Stimulated activated naive CD4-positive, alpha-beta T cell (primary cell): ENCODE measurements at regions not wholly inside any gene's neighbourhood (a gene's known extent, or its start where the extent isn't known, plus 50 kb on each side); places are given as distances from the start of the nearest gene placed in this dataset.
"Not testable (repeated sequence)": the region's sequence is repeated elsewhere in the genome, so short reads cannot be mapped to it uniquely, and the experiment has no call there.

Experiments
- DNase-seq, 6 experiments: peaks; one replicate each; lab custom pipeline; 2025; lab: John Stamatoyannopoulos, UW

GRCh38 chr11:11220786-11221185, 132.3 kb downstream of the CSNK2A3 start:
- no peak for DNase-seq

GRCh38 chr11:11218629-11218986, 134.4 kb downstream of the CSNK2A3 start:
- DNase-seq = no peak

- DNase-seq = peak in 1 of 6 experiments; percentile 4
Observed at GRCh38 chr11:11217929-11218628, 135.0 kb downstream of the CSNK2A3 start.

GRCh38 chr11:11217289-11217928, 135.6 kb downstream of the CSNK2A3 start:
- DNase-seq = no peak

- DNase-seq = no peak
Observed at GRCh38 chr11:11215944-11216343, 137.1 kb downstream of the CSNK2A3 start.

GRCh38 chr11:11215058-11215815, 137.8 kb downstream of the CSNK2A3 start:
- no peak for DNase-seq

- no peak for DNase-seq
Observed at GRCh38 chr11:11213117-11213516, 139.9 kb downstream of the CSNK2A3 start.

- no peak for DNase-seq
Observed at GRCh38 chr11:11211888-11212287, 141.2 kb downstream of the CSNK2A3 start.

- no peak for DNase-seq
Observed at GRCh38 chr11:11211186-11211585, 141.9 kb downstream of the CSNK2A3 start.

GRCh38 chr11:11210446-11210845, 142.6 kb downstream of the CSNK2A3 start:
- DNase-seq = no peak

GRCh38 chr11:11209967-11210366, 143.1 kb downstream of the CSNK2A3 start:
- DNase-seq = no peak

- DNase-seq = no peak
Observed at GRCh38 chr11:11208994-11209393, 144.1 kb downstream of the CSNK2A3 start.

- no peak for DNase-seq
Observed at GRCh38 chr11:11207428-11207827, 145.6 kb downstream of the CSNK2A3 start.

GRCh38 chr11:11206484-11206883, 146.6 kb downstream of the CSNK2A3 start:
- no peak for DNase-seq

GRCh38 chr11:11202885-11203284, 150.2 kb downstream of the CSNK2A3 start:
- DNase-seq = no peak

- DNase-seq = not testable (repeated sequence)
Observed at GRCh38 chr11:11201302-11201701, 151.7 kb downstream of the CSNK2A3 start.

- no peak for DNase-seq
Observed at GRCh38 chr11:11192541-11192940, 160.5 kb downstream of the CSNK2A3 start.

GRCh38 chr11:11189506-11189905, 163.5 kb downstream of the CSNK2A3 start:
- DNase-seq = no peak

- no peak for DNase-seq
Observed at GRCh38 chr11:11186249-11186648, 166.8 kb downstream of the CSNK2A3 start.

- no peak for DNase-seq
Observed at GRCh38 chr11:11182261-11182660, 170.8 kb downstream of the CSNK2A3 start.

- DNase-seq = no peak
Observed at GRCh38 chr11:11178671-11179638, 174.1 kb downstream of the CSNK2A3 start.
